IMR-90 (cell line): ENCODE measurements at regions not wholly inside any gene's neighbourhood (a gene's known extent, or its start where the extent isn't known, plus 50 kb on each side); places are given as distances from the start of the nearest gene placed in this dataset.

Source experiments
- ATAC-seq: fragments of 200-7000 bp; cut with Tn5 transposase; 2 replicates; pipeline ENCODE4 v1.9.1; 2020; ENCODE audit warnings: low read depth, mild to moderate bottlenecking, moderate library complexity
- BruUV-seq: library from RNA; stranded (reverse); fragments of 400-500 nt; replicated peaks from 2 replicates; lab custom pipeline; 2021; lab: Mats Ljungman, UMichigan
- CTCF ChIA-PET: fragments of 300-600 bp; formaldehyde crosslinking; extraction: SDS; loops from one replicate; lab custom pipeline; 2021; ENCODE audit warnings: antibody characterized with exemption; lab: Yijun Ruan, JAX
- POLR2A ChIA-PET: fragments of 300-600 bp; sonication (Branson Sonifier 250); formaldehyde crosslinking; loops from one replicate; lab custom pipeline; 2022; ENCODE audit warnings: antibody characterized with exemption; ENCODE audit not compliant: unreplicated experiment; lab: Charles Lee
- DNase-seq: peaks from one replicate; pipeline ENCODE4 v3.0.0; 2013
- H2AFZ ChIP-seq: replicated peaks from 2 replicates; pipeline ENCODE3; 2013; ENCODE audit warnings: low read length, mild to moderate bottlenecking; ENCODE audit not compliant: poor library complexity
- H2AK5ac ChIP-seq: 2 replicates; pipeline ENCODE4 v1.6.1; 2013; ENCODE audit warnings: low read depth, low read length, inconsistent platforms
- H2AK9ac ChIP-seq: replicated peaks from 2 replicates; pipeline ENCODE3; 2013; ENCODE audit warnings: mild to moderate bottlenecking, low read depth, low read length, moderate library complexity; ENCODE audit not compliant: poor library complexity
- H2BK120ac ChIP-seq: 2 replicates; pipeline ENCODE4 v1.6.1; 2013; ENCODE audit warnings: low read depth, low read length, inconsistent platforms
- H2BK15ac ChIP-seq: 3 replicates; pipeline ENCODE4 v1.6.1; 2013; ENCODE audit warnings: low read depth, low read length, inconsistent platforms
- H2BK20ac ChIP-seq: 2 replicates; pipeline ENCODE4 v1.6.1; 2013; ENCODE audit warnings: low read depth, mild to moderate bottlenecking, inconsistent platforms, low read length, moderate library complexity
- H2BK5ac ChIP-seq: 2 replicates; pipeline ENCODE4 v1.6.1; 2013; ENCODE audit warnings: mild to moderate bottlenecking, low read depth, low read length, inconsistent platforms; ENCODE audit not compliant: poor library complexity, severe bottlenecking
- H3K14ac ChIP-seq: replicated peaks from 2 replicates; pipeline ENCODE4 v1.6.1; 2013; ENCODE audit warnings: low read depth, low read length, inconsistent platforms
- H3K18ac ChIP-seq: 2 replicates; pipeline ENCODE4 v1.6.1; 2013; ENCODE audit warnings: low read depth, low read length, control low read depth
- H3K23ac ChIP-seq: 2 replicates; pipeline ENCODE4 v1.6.1; 2013; ENCODE audit warnings: low read depth, low read length, inconsistent platforms
- H3K27ac ChIP-seq: 2 replicates; pipeline ENCODE4 v1.5.1; 2013; ENCODE audit warnings: mild to moderate bottlenecking, control low read depth, low read length; ENCODE audit not compliant: insufficient read depth
- H3K27me3 ChIP-seq: 2 replicates; pipeline ENCODE4 v1.6.1; 2013; ENCODE audit warnings: low read length; ENCODE audit not compliant: control insufficient read depth, insufficient read depth
- H3K36me3 ChIP-seq: 2 replicates; pipeline ENCODE4 v1.6.1; 2013; ENCODE audit warnings: low read length, mixed read lengths; ENCODE audit not compliant: control insufficient read depth, insufficient read depth
- H3K4ac ChIP-seq: 2 replicates; pipeline ENCODE4 v1.6.1; 2013; ENCODE audit warnings: low read depth, low read length, inconsistent platforms
- H3K4me1 ChIP-seq: 2 replicates; pipeline ENCODE4 v1.6.1; 2013; ENCODE audit warnings: low read length, mixed read lengths; ENCODE audit not compliant: control insufficient read depth, insufficient read depth
- H3K4me2 ChIP-seq: 2 replicates; pipeline ENCODE4 v1.6.1; 2013; ENCODE audit warnings: low read depth, mild to moderate bottlenecking, control low read depth, low read length, moderate library complexity
- H3K4me3 ChIP-seq: 2 replicates; pipeline ENCODE4 v1.5.1; 2013; ENCODE audit warnings: low read depth, mild to moderate bottlenecking, control low read depth, low read length, moderate library complexity; ENCODE audit not compliant: insufficient read depth
- H3K56ac ChIP-seq: 2 replicates; pipeline ENCODE4 v1.6.1; 2013; ENCODE audit warnings: low read length, inconsistent platforms; ENCODE audit not compliant: insufficient read depth; ENCODE audit errors: extremely low read depth
- H3K79me1 ChIP-seq, 2 experiments: 2 replicates each; pipeline ENCODE4 v1.6.1; 2013; ENCODE audit warnings: low read length in 2 of 2, inconsistent platforms in 1 of 2, low read depth in 1 of 2
- H3K9ac ChIP-seq: 2 replicates; pipeline ENCODE4 v1.6.1; 2013; ENCODE audit warnings: low read depth, low read length, control low read depth
- H3K9me1 ChIP-seq: 2 replicates; pipeline ENCODE4 v1.6.1; 2013; ENCODE audit warnings: low read length, inconsistent platforms; ENCODE audit not compliant: insufficient read depth
- H3K9me3 ChIP-seq: 2 replicates; pipeline ENCODE4 v1.6.1; 2013; ENCODE audit warnings: low read length; ENCODE audit not compliant: control insufficient read depth, insufficient read depth
- H4K20me1 ChIP-seq: 2 replicates; pipeline ENCODE4 v1.6.1; 2013; ENCODE audit warnings: low read length, inconsistent platforms; ENCODE audit not compliant: insufficient read depth
- H4K5ac ChIP-seq: 2 replicates; pipeline ENCODE4 v1.6.1; 2013; ENCODE audit warnings: mild to moderate bottlenecking, low read depth, low read length, control low read depth
- H4K8ac ChIP-seq, 2 experiments: 2 replicates each; pipeline ENCODE4 v1.6.1; 2013; ENCODE audit warnings: low read depth in 2 of 2, low read length in 2 of 2, control low read depth in 1 of 2, inconsistent platforms in 1 of 2
- H4K91ac ChIP-seq: 2 replicates; pipeline ENCODE4 v1.6.1; 2013; ENCODE audit warnings: low read depth, low read length, inconsistent platforms; ENCODE audit not compliant: insufficient read depth
- BHLHE40 ChIP-seq: fragments of 150-350 bp; IDR thresholded peaks from 2 replicates; pipeline ENCODE4 v1.6.1; 2016; ENCODE audit warnings: mild to moderate bottlenecking, low read depth, low read length
- CEBPB ChIP-seq: IDR thresholded peaks from 2 replicates; pipeline ENCODE4 v1.6.1; 2012; ENCODE audit warnings: low read depth, low read length, improper control_type of control experiment
- CHD1 ChIP-seq: IDR thresholded peaks from 2 replicates; pipeline ENCODE4 v1.6.1; 2012; ENCODE audit warnings: low read depth, low read length, improper control_type of control experiment
- CTCF ChIP-seq: conservative IDR thresholded peaks from 2 replicates; pipeline ENCODE4 v1.5.1; 2012; ENCODE audit warnings: mild to moderate bottlenecking, low read depth, low read length, improper control_type of control experiment
- FOS ChIP-seq: fragments of 150-350 bp; IDR thresholded peaks from 2 replicates; pipeline ENCODE4 v1.6.1; 2016; ENCODE audit warnings: low read depth, low read length
- MAFK ChIP-seq: IDR thresholded peaks from 2 replicates; pipeline ENCODE4 v1.6.1; 2012; ENCODE audit warnings: low read depth, low read length, improper control_type of control experiment
- MAZ ChIP-seq: IDR thresholded peaks from 2 replicates; pipeline ENCODE4 v1.6.1; 2012; ENCODE audit warnings: low read depth, mild to moderate bottlenecking, low read length, improper control_type of control experiment, moderate library complexity, borderline replicate concordance
- MXI1 ChIP-seq: IDR thresholded peaks from 2 replicates; pipeline ENCODE4 v1.6.1; 2012; ENCODE audit warnings: low read depth, mild to moderate bottlenecking, low read length, moderate library complexity, borderline replicate concordance
- RAD21 ChIP-seq: IDR thresholded peaks from 2 replicates; pipeline ENCODE4 v1.6.1; 2012; ENCODE audit warnings: low read length, improper control_type of control experiment
- RCOR1 ChIP-seq: IDR thresholded peaks from 2 replicates; pipeline ENCODE4 v1.6.1; 2012; ENCODE audit warnings: mild to moderate bottlenecking, low read length, improper control_type of control experiment; ENCODE audit not compliant: insufficient replicate concordance
- RFX5 ChIP-seq: IDR thresholded peaks from 2 replicates; pipeline ENCODE4 v1.8.0; 2012; ENCODE audit warnings: low read depth, mild to moderate bottlenecking, low read length, moderate library complexity
- SMC3 ChIP-seq: fragments of 150-350 bp; IDR thresholded peaks from 2 replicates; pipeline ENCODE4 v1.6.1; 2016; ENCODE audit warnings: low read depth, mild to moderate bottlenecking, antibody characterized with exemption, low read length, moderate library complexity
- WGBS, 2 experiments: methylation state at CpG; one replicate each; pipeline versions ENCODE4 v1.1.5 to v1.1.7; 2013; ENCODE audit warnings: missing lambda C conversion rate in 2 of 2; ENCODE audit not compliant: insufficient read length in 1 of 2; ENCODE audit errors: extremely low coverage in 2 of 2; 5-methylcytosine and 5-hydroxymethylcytosine counted together
- dilution Hi-C: fragments of 300-500 bp; cut with HindIII; formaldehyde crosslinking; loops from one replicate; pipeline ENCODE4 v1.14.3; 2018; ENCODE audit warnings: low sequenced_read_pairs; ENCODE audit not compliant: unreplicated experiment
- in situ Hi-C: fragments of 300-500 bp; cut with MboI; formaldehyde crosslinking; loops from 3 replicates; pipeline ENCODE4 v1.14.3; 2019; ENCODE audit warnings: low sequenced_read_pairs, inconsistent platforms, mixed read lengths
- intact Hi-C: fragments of 100-400 bp; cut with micrococcal nuclease; formaldehyde crosslinking; loops from 2 replicates; pipeline ENCODE4 v1.10.0; 2022
- TF ChIP-seq, protein P1 (sequence below): fragments of 150-350 bp; IDR thresholded peaks from 2 replicates; pipeline ENCODE4 v1.6.1; 2016; ENCODE audit warnings: low read depth, mild to moderate bottlenecking, low read length, moderate library complexity, borderline replicate concordance

DNA sequence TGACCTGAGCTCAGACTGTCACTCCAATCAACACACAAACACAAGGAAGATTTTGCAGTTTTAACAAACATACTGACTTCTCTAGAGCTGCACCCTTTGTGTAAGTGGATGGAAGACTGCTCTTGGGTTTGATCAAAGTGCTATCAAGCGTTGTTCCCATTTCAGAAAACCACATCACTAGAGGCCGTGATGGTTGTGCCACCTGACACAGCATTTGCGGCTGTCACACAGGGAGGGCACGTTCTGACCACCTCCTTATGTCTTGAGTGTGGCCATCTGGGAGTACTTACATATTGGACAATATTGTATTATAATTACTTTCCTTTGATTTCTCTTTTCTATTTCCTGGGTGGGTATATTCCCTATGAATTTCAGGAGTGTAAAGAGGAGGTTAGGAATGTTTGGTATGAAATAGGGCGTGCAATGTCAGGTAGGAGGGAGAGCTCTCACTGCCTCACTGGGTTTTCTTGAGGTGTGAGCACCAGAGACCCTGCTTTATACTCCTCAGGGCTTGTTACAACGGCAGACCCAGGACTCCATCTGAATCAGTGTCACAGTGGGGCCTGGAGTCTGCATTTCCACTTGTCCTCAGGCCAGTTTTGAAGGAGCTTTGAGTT is 74.3 kb downstream of the SYNE3 start (continued):
- no peak for TF ChIP-seq MXI1

GRCh38 chr14:95440951-95441350 is 75.5 kb downstream of the SYNE3 start:
- POLR2A ChIA-PET: interaction anchor here (0.6 kb wide), 1 partner anchor 10 kb away, joined by 4 read pairs; no protein-coding TSS in a partner anchor
- Histone ChIP-seq H2AK5ac (peak overlapping the region; percentile 28; the same call in 1 of the 2 replicates), H4K5ac (no peak overlapping the region), H2AK9ac (peak overlapping the region; percentile 53), H3K18ac (no peak overlapping the region), H3K9ac (no peak overlapping the region), H3K9me1 (peaks cover 2% of the 10 kb centered on the region; the same call in 1 of the 2 replicates), H2AFZ (peak overlapping the region; percentile 51), H2BK15ac (no peak overlapping the region), H4K8ac (no peak overlapping the region), H2BK120ac (no peak overlapping the region), H3K27me3 (no peaks in the 10 kb centered on the region), H3K4ac (peak overlapping the region; percentile 27; the same call in 1 of the 2 replicates), H3K23ac (no peak overlapping the region), H2BK5ac (no peak overlapping the region), H3K79me1 (no peaks in the 10 kb centered on the region), H3K36me3 (peaks cover 10% of the 10 kb centered on the region; the same call in 1 of the 2 replicates), H3K14ac (no peak overlapping the region), H3K4me2 (no peak overlapping the region), H3K27ac (no peak overlapping the region), H3K4me1 (peaks cover 5% of the 10 kb centered on the region), H2BK20ac (no peak overlapping the region), H4K91ac (no peak overlapping the region), H3K56ac (no peak overlapping the region), H3K9me3 (no peaks in the 10 kb centered on the region), H4K20me1 (no peaks in the 10 kb centered on the region), H3K4me3 (no peak overlapping the region)
- dilution Hi-C loops (no loop called here), intact Hi-C loops (no loop called here), in situ Hi-C loops (loop anchor here (5.0 to 25.0 kb wide), 2 partner anchors 86 to 321 kb away; no protein-coding TSS in a partner anchor)
- DNase-seq (peak; percentile 63), ATAC-seq (peak; percentile 87)
- no TSS peak for BruUV-seq
- CTCF ChIA-PET: interaction anchor here (1.2 to 1.3 kb wide), 2 partner anchors 11 to 86 kb away, joined by 4 to 5 read pairs; no protein-coding TSS in a partner anchor
- 71% methylated on average over 1 of the region's 2 CpGs; no CpG with 5 or more reads in 1 of the 2 experiments for WGBS, 2 experiments
- TF ChIP-seq, protein P1, sequence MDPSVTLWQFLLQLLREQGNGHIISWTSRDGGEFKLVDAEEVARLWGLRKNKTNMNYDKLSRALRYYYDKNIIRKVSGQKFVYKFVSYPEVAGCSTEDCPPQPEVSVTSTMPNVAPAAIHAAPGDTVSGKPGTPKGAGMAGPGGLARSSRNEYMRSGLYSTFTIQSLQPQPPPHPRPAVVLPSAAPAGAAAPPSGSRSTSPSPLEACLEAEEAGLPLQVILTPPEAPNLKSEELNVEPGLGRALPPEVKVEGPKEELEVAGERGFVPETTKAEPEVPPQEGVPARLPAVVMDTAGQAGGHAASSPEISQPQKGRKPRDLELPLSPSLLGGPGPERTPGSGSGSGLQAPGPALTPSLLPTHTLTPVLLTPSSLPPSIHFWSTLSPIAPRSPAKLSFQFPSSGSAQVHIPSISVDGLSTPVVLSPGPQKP: no peak
- TF ChIP-seq RCOR1 (no peak), BHLHE40 (no peak), CHD1 (no peak), CEBPB (no peak), CTCF (no peak), MAZ (no peak), SMC3 (no peak), FOS (no peak), RFX5 (no peak), MXI1 (no peak), MAFK (no peak), RAD21 (no peak)
